ENCODE measurements at regions not wholly inside any gene's neighbourhood (a gene's known extent, or its start where the extent isn't known, plus 50 kb on each side); places are given as distances from the start of the nearest gene placed in this dataset.
"Not testable (repeated sequence)": the region's sequence is repeated elsewhere in the genome, so short reads cannot be mapped to it uniquely, and the experiment has no call there.

GRCh38 chr6:102848210-102848609 is 1454.7 kb downstream of the GRIK2 start:
- in situ Hi-C loops (cut with HindIII; ENCODE audit: low sequenced_read_pairs): no loop called here

GRCh38 chr6:102841060-102841459 is 1447.6 kb downstream of the GRIK2 start:
- in situ Hi-C loops (cut with HindIII; ENCODE audit: low sequenced_read_pairs): no loop called here

- in situ Hi-C loops (cut with HindIII; ENCODE audit: low sequenced_read_pairs): no loop called here
These were observed 1438.5 kb downstream of the GRIK2 start for GRCh38 chr6:102832021-102832420.

GRCh38 chr6:102820098-102820497 is 1426.6 kb downstream of the GRIK2 start:
- in situ Hi-C loops (cut with HindIII; ENCODE audit: low sequenced_read_pairs): no loop called here

- in situ Hi-C loops (cut with HindIII; ENCODE audit: low sequenced_read_pairs): no loop called here
These were observed 1421.7 kb downstream of the GRIK2 start for GRCh38 chr6:102815207-102815606.

GRCh38 chr6:102813489-102814275 is 1420.2 kb downstream of the GRIK2 start:
- in situ Hi-C loops (cut with HindIII; ENCODE audit: low sequenced_read_pairs): no loop called here

GRCh38 chr6:102812242-102812641 is 1418.7 kb downstream of the GRIK2 start:
- in situ Hi-C loops (cut with HindIII; ENCODE audit: low sequenced_read_pairs): no loop called here

GRCh38 chr6:102808944-102809505 is 1415.5 kb downstream of the GRIK2 start:
- in situ Hi-C loops (cut with HindIII; ENCODE audit: low sequenced_read_pairs): not testable (repeated sequence)

- in situ Hi-C loops (cut with HindIII; ENCODE audit: low sequenced_read_pairs): no loop called here
These were observed 1405.5 kb downstream of the GRIK2 start for GRCh38 chr6:102799051-102799450.

GRCh38 chr6:102798636-102799035 is 1405.1 kb downstream of the GRIK2 start:
- in situ Hi-C loops (cut with HindIII; ENCODE audit: low sequenced_read_pairs): no loop called here

GRCh38 chr6:102793752-102794151 is 1400.2 kb downstream of the GRIK2 start:
- in situ Hi-C loops (cut with HindIII; ENCODE audit: low sequenced_read_pairs): no loop called here

- in situ Hi-C loops (cut with HindIII; ENCODE audit: low sequenced_read_pairs): no loop called here
These were observed 1380.8 kb downstream of the GRIK2 start for GRCh38 chr6:102774326-102774725.

- in situ Hi-C loops (cut with HindIII; ENCODE audit: low sequenced_read_pairs): no loop called here
These were observed 1380.1 kb downstream of the GRIK2 start for GRCh38 chr6:102773636-102774035.

- in situ Hi-C loops (cut with HindIII; ENCODE audit: low sequenced_read_pairs): no loop called here
These were observed 1373.5 kb downstream of the GRIK2 start for GRCh38 chr6:102766963-102767362.

- in situ Hi-C loops (cut with HindIII; ENCODE audit: low sequenced_read_pairs): no loop called here
These were observed 1370.8 kb downstream of the GRIK2 start for GRCh38 chr6:102764317-102764716.

- in situ Hi-C loops (cut with HindIII; ENCODE audit: low sequenced_read_pairs): no loop called here
These were observed 1370.4 kb downstream of the GRIK2 start for GRCh38 chr6:102763891-102764290.

- in situ Hi-C loops (cut with HindIII; ENCODE audit: low sequenced_read_pairs): no loop called here
These were observed 1368.4 kb downstream of the GRIK2 start for GRCh38 chr6:102761872-102762271.

- in situ Hi-C loops (cut with HindIII; ENCODE audit: low sequenced_read_pairs): no loop called here
These were observed 1365.9 kb downstream of the GRIK2 start for GRCh38 chr6:102759415-102759814.

GRCh38 chr6:102758536-102758935 is 1365.0 kb downstream of the GRIK2 start:
- in situ Hi-C loops (cut with HindIII; ENCODE audit: low sequenced_read_pairs): not testable (repeated sequence)

GRCh38 chr6:102749210-102749971 is 1355.9 kb downstream of the GRIK2 start:
- in situ Hi-C loops (cut with HindIII; ENCODE audit: low sequenced_read_pairs): no loop called here

GRCh38 chr6:102746941-102747340 is 1353.4 kb downstream of the GRIK2 start:
- in situ Hi-C loops (cut with HindIII; ENCODE audit: low sequenced_read_pairs): no loop called here

All from DLD1 (cell line).